IPS DF 19.7 (cell line): ENCODE measurements at regions not wholly inside any gene's neighbourhood (a gene's known extent, or its start where the extent isn't known, plus 50 kb on each side); places are given as distances from the start of the nearest gene placed in this dataset.

Experiments used
- DNase-seq: peaks from one replicate; pipeline ENCODE4 v3.0.0-alpha.2; 2013; ENCODE audit warnings: low read depth, low spot score

DNA sequence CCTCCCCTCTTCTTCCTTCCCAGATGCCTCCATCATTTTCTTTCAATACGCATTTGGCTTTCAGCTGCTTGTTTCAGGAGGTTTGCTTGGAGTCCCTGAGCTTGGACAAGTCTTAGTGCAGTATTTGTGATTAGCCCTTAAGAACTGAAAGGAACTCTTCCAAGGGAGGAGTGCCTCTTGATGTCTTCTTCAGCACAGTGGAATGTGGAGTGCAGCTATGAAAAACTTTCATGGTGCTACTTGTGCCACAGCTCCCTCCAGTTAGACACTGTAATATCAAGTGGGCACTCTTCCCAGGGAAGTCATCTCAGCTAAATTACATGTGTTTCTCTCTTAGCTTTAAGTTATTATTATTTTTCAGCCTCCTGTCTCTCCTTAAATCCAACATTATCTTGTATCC lies 173.1 kb downstream of the NECTIN3 start:
- DNase-seq: no peak

DNA sequence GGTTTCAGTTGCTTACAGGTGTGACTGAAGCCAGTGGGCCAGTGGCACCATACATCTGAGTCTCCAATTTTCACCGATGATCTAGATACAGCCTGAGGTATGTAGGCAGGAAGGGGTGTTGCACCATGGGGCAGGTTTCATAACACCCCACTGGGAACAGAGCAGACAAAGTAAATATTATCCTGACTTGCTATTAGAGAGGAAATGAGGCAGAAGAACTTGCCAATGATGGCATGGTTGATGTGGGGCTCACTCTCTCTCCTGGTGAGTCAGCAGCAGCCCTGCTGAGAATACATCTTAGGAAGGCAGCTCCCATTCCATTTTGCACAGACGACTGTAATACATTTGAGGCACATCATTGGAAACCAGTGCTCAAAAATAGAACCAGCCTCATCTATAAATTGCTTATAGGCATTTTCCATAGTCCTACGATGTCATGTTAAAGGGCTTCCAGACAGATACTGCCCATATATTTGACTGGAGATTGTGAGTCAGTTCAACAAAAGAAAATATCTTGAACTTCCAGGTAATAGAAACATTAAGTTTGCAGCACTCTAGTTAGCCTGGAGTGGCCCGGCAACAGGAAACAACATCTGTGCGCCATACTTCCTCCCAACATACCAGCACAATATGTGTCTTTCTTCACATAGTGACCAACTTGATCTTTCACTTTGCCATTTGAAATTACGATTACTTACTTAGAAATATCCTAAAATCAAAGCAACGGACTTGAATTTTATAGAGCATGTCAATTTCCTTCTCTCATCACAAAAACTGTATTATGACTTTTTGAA lies 175.5 kb downstream of the NECTIN3 start:
- DNase-seq: no peak

DNA sequence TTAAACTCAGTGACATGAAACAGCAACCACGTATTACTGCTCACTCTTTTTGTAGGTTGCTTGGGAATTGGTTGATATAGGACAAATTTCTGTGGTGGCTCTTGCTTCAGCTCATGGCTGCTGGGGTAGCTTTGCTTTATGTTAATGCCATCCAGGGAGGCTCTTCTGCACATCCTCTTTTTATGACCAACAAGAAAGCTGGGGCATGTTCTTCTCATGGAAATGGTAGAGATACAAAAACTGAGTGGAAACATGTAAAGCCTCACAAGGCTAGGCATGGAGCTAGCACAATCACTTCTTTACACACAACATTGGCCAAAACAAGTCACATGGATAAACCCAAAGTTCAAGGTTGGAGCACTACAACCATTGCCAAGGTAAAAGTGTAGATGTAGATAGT lies 176.8 kb downstream of the NECTIN3 start:
- DNase-seq: no peak

DNA sequence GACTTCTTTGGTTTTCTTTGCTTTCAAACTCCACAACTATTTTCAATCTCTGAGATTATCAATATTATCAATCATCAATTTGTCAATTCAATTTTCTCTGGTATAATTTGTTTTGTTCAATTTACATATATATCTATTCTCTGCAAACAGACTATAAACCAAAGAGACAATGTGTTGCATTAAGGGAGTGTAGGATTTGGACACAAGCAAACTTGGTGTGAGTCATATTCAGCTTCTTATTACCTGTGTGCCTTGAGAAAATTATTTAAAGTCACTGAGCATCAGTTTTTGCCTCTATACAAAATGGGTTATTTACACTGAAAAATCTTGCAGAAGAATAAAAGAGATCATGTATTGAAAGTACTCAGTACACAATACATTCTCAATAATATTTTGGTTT lies 177.8 kb downstream of the NECTIN3 start:
- DNase-seq: no peak

DNA sequence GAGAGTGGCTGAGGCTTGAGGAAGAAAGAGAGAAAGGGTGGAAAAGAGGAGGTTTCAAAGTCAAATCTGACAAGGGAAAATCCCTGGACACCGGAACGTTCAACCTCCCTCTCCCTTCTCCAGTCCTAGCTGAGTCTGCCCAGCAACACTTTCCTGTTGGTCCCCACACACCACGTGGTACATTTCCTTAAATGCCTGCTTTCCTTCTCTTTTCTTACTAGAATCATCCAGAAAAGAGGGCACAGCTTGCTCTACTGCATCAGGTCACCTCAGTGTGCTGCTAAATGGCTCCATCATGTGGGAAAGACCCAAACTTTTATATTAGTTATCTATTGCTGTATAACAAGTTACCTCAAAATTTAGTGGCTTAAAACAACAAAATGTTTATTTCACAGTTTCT lies 181.2 kb downstream of the NECTIN3 start:
- peak; percentile 48 for DNase-seq

DNA sequence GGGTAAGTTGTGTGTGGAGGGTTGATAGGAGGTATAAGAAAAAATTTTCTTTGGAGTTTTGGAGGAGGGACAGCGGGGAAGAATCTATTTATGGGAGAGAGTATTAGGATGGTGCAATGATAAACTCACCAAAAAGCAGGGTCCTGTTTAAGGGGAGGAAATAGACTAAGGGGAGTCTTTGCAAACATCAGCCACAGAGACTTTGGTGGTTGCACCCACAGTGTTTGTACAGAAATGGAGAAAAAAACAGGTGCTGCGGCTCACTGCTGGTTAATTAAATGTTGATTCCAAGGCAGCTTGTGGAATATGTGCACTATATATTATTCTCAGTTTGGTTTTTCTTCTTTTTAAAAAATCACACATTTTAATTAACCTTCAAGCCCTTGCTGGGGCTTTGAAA lies 182.1 kb downstream of the NECTIN3 start:
- DNase-seq: no peak

DNA sequence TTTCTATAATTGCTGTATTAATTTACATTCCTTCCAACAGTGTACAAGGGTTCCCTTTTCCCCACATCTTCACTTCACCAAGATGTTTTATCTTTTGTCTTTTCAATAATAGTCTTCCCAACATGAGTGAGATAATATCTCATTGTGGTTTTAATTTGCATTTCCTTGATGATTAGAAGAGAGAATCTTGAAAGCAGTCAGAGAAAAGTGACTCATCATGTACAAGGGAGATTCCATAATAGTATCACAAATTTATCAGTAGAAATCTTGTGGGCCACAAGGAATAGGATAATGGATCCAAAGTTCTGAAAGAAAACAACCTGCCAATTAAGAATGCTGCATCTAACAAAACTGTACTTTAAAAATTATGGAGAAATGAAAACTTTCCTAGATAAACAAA lies 189.3 kb downstream of the NECTIN3 start:
- DNase-seq: no peak

DNA sequence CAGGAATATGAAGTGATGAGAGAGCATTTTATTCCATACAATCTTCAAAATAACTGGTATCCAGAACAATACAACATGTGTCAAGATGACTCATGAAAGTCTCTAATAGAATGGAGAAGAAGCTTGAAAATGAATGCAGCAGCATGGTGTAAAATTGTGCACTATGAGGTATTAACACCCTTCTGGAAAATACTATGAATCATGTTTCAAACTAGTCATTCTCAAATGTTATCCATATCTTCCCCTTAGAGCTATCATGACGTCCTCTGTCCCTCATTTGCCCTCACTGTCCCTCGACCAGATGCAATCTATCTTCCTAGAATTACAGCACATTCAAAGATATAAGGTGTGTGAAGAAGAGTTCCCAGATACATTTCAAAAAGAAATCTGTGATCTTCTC lies 198.2 kb downstream of the NECTIN3 start:
- no peak for DNase-seq

DNA sequence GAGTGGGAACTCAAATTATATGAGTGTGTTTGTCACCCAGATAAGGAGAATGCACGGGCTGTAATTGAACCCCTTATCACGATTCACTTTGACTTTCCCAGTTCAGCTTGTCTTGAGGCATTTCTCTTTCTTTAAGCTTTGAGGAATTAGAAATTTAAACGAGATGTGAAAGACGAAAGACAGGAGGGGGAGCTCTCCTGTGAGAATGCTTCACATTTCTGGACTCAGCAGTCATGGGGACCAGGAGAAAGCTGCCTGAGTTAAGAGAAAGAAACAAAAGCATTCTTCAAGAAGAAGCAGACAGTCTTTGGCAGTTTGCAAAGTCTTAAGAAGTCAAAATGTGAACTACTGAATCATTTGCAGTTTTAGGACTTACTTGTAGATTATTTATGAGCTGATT lies 205.6 kb downstream of the NECTIN3 start:
- DNase-seq: peak; percentile 42

DNA sequence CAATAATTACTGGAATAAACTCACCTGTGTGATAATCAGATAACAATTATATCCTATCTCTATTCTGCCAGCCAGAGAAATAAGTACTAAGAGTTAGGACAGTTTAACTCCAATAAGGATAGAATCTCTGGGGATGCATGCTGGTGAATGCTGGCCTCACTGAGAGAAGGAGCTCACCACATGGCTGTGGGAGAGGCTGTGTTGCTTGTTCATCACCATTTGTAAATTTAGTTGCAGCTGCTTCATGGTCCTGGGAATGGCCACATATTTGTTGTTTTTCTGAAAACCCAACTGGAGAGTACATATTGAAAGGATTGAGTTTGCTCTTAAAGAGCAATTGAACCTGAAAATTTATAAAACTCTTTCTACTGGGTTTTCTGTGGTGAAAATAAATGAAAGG lies 207.3 kb downstream of the NECTIN3 start:
- DNase-seq: no peak

DNA sequence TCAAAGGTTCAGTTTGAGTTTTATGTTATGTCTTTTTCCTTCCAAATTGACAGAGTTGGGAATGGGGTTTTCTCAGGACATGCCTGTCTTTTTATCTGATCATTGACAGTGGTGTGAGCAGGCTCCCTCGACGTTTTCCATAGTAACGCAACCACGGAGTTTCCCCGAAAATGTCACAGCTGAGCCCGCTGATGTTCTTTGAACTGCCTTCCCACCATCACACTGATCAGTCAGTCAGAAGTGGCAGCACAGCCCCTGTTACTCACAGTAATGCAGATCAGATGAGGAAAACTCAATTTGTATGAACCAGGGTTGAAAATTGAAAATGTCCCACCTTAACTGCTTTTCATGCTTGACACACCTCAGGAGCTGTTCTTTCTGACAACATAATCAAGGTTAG lies 210.4 kb downstream of the NECTIN3 start:
- DNase-seq: no peak

DNA sequence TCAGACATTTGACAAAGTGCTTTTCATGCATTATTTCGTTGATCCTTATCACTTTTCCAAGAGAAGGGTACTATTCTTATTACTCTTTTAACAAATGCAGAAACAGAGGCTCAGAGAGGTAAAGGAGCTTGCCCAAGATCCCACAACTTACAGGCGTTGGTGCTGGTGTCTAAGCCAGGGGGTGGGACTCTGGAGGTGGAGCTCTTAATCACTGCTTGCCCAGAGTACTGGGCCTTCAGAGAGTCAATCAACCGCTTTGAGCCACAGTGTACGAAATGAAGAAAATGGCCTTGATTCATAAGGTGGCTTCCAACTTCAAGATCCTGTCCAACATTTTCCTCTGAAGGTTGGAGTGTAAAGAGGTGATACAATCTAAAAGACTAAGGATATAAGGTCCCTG lies 211.5 kb downstream of the NECTIN3 start:
- DNase-seq: no peak

DNA sequence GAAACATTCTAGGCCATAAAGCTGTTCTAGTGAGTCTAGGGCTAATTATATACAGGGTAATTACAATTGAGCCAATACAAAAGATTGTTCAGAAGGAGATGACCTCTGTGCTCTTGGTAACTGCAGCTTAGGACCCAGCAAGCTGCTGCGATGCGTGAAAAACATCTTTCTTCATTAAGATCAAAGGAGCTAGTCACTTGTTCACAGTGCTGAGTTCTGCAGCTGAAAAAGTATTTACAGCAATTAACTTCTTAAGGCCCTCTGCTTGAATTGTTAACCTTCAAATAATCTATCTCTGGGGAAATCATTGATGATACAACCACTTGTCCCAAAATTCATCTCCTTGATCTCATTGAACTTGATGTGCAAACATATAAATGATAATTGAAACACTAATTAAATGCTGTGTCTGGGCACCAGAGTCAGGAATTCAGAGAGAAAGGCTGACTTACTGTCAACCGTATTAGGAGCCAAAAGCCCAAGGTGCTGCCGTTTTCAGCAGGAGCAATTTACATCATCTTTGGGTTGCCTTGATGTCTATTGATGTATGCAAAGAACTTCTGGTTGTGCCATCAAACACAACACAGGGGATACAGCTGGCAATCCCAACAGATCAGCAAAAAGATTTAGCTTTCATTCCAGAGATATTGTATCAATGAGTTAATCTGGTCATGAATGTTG lies 213.0 kb downstream of the NECTIN3 start:
- no peak for DNase-seq

DNA sequence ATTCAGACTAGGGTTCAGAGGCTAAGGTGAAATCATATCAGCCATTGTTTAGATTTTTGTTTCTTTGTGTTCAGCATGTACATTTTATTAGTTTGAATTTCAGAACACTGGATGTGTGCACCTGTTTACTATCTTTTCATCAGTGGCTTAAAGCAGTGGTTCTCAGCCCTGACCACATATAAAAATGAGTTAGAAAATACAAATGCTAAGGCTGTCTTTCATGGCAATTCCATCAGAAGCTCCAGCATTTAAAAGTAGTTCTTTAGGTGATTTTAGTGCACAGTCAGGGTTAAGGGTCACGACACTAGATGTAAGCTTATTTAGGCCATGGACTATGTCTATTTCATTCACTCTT lies 213.5 kb downstream of the NECTIN3 start:
- DNase-seq: no peak

DNA sequence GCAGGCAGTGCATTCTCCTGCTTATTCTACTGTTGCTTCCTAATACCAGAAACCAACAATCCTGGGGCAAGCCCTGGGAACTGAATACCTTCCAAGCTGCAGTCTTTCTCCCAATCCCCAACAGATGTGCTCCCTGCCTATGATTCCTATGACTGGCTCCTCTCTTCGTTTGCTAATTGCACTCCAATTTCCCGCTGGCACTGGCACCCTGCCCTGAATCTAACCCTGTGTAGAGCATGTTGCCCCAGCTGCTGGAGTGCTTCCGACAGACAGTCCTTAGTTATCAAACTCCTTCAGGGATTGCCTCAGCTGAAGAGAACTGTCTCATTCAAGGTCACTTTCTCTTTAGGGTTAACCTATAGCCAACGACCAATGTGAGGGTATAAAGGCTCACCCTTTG lies 214.1 kb downstream of the NECTIN3 start:
- no peak for DNase-seq

DNA sequence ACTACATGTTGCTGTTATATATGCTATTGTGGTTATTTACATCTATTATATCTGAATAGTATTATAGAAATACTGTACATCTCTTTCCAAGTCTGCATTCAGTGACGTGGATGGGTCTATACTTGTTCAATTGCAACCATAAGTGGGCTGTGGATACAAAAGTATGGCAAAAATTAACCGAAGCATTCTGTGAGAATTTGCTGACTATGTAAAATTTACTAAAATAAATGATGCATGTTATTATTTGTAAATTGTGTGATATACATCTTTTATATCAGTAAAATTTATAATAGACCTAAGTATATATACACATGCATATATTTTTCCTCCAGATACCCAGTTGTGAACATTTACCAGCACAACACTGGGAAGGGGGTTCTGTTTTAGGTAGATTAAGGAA lies 215.1 kb downstream of the NECTIN3 start:
- no peak for DNase-seq

DNA sequence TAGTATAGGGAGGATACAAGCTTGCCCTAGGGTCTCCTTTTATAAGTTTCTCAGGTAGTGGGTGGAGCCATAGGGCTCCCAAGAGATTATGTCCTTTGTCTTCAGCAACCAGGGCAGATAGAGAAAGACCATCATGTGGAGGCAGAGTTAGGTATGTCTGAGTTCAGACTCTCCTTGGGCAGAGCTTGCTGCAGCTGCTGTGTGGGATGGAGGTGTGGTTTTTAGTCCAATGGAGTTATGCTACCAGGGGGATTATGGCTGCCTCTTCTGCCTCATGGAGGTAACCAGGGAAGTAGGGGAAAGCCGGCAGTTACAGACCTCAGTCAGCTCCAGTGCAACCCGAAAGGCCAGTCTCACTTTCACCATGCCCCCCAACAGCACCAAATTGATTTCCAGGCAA lies 220.5 kb downstream of the NECTIN3 start:
- no peak for DNase-seq

DNA sequence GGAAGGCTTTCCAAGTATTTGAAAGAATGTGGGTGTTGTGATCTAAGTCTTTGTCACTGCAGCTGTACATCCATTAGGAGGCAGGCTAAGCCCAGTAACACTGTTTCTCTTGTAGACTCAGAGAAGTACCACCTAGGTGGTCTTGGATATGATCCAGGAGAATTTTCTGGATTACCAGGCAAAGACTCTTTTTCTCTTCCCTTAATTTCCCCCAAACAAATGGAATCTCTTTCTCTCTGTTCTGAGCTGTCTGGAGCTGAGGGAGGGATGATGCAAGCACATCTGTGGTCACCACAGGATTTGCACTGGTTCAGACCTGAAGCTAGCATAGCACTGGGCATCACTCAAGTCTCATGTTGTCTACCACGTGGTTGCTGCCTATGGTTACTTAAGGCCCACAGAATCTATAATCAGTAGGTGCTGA lies 227.6 kb downstream of the NECTIN3 start:
- peak; percentile 12 for DNase-seq

DNA sequence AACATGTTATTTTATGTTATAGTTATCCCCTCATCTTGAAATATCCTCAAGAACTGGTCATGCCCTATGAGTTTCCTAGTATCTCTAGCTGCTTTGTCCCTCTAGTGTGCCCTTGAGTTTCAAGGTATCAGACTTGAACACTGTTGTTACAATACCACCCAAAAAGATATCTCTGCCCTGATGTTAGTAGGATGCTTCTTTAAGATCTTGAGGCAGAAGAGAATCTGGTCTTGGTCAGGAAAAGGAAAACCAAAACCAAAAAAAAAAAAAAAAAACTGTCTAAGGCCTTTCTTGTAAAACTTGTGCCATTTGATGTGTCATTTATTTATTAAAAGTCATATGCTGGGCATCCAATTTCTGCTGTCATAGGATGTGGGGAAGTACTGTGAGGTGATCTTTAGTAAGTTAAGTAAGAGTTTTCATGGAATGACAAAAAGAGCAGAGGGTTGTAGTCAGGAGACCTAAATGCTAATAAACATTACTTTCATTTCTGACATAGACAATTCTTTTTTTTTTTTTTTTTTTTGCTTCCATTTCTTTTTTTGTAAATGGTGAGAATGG lies 229.7 kb downstream of the NECTIN3 start:
- DNase-seq: no peak

DNA sequence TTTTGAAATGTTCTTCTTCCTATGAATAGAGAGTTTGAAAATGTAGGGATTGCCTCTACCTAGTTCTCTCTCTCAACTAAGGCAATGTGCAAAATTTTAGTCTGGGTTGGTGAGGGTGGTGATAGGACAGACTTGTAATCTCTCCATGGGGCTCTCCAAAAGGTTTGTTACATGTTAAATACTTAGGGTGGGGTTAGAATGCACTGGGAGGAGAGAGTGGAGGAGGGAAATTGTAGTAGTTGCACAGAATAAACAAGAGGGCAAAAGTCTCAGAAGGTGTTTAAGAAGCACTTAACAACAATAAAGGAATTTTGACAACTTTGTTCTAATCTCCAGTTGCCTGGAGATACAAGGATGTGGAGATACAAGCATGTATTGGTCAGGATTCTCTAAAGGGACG lies 230.4 kb downstream of the NECTIN3 start:
- no peak for DNase-seq

DNA sequence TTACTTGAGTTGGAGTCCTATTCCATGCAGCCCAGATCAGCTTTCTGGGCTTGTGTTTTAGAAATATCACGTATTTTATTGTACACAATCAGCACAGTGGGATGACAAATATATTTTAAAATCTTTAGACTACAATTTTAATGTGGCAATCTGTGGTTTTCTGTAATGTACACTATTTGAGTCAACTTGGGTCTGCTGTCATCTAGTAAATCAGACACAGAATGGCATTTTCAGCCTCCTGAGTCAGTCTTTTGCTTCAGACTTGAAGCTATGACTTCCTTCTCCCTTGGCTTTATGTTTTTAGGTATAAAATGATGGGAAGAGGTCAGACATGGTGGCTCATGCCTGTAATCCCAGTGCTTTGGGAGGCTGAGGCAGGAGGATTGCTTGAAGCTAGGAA lies 232.1 kb downstream of the NECTIN3 start:
- DNase-seq: no peak

DNA sequence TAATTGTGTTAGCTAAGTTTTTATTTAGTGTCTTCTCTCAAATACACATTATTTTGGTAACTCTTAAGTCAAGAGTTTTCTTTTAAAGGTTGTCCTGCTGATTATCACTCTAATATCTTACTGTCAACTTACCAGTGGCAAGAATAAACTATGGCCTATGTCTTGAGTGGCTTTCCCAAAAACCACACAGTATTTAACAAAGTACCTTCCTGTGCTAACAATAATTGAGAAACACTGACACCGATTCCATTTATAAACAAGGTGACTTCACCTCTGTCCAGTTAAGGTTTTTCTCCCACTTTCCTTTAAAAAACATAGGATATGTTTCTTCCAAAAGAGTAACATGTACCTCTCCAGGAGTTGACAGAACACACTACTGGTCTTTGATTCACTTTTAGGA lies 234.3 kb upstream of the CD96 start:
- no peak for DNase-seq

DNA sequence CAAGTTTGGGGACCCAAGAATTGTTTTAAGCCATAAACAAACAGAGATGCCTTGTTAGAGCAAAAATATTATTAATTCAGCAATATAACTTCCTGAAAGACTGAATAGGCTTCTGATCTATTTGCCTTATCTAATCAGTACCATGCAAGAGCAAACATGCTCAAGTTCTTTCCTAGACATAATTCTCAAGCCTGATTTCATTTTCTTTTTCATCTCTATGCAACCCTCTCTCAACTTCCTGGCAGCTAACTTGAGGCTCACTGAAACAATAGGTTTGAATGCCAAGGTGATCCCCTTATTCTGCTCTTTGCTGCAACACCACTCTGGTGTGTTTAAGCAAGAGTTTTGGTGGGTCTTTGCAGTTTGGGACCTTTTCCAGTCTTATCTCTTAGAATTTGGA lies 230.9 kb upstream of the CD96 start:
- DNase-seq: no peak
